ENCODE measurements at regions not wholly inside any gene's neighbourhood (a gene's known extent, or its start where the extent isn't known, plus 50 kb on each side); places are given as distances from the start of the nearest gene placed in this dataset.

DNA sequence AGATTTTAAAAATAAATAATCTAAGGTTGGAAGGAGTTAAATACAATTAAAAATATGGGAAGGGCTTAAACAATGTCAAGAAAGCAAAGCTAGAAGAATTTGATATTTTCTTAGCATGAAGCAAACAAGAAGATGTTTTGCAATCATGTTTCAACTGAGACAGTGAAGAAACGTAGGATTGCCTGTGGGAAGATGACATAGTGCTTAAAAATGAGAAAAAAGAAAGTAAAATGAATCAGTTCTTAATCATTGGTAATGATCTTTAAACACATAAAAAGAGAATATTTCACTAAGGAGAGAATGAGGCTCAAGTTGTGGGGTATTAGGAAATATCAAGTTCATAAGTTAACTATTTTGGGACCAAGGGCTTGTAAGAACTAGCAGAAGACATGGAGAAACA lies 855.0 kb downstream of the METTL15 start:
- no peak for TF ChIP-seq EZH2 (IDR thresholded peaks at IDR 0.05; ENCODE audit: borderline replicate concordance, insufficient read depth, low read depth, low read length, poor library complexity, severe bottlenecking)
- TF ChIP-seq, protein P1, sequence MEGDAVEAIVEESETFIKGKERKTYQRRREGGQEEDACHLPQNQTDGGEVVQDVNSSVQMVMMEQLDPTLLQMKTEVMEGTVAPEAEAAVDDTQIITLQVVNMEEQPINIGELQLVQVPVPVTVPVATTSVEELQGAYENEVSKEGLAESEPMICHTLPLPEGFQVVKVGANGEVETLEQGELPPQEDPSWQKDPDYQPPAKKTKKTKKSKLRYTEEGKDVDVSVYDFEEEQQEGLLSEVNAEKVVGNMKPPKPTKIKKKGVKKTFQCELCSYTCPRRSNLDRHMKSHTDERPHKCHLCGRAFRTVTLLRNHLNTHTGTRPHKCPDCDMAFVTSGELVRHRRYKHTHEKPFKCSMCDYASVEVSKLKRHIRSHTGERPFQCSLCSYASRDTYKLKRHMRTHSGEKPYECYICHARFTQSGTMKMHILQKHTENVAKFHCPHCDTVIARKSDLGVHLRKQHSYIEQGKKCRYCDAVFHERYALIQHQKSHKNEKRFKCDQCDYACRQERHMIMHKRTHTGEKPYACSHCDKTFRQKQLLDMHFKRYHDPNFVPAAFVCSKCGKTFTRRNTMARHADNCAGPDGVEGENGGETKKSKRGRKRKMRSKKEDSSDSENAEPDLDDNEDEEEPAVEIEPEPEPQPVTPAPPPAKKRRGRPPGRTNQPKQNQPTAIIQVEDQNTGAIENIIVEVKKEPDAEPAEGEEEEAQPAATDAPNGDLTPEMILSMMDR (IDR thresholded peaks at IDR 0.05), result no peak

All from B cell (primary cell).